GM12878 (cell line): ENCODE measurements at regions not wholly inside any gene's neighbourhood (a gene's known extent, or its start where the extent isn't known, plus 50 kb on each side); places are given as distances from the start of the nearest gene placed in this dataset.

ENCODE experiments used
- ATAC-seq: fragments of 200-7000 bp; cut with Tn5 transposase; 3 replicates; pipeline ENCODE4 v1.9.1; 2020; ENCODE audit warnings: mild to moderate bottlenecking, moderate library complexity
- BruUV-seq: library from RNA; stranded (reverse); fragments of 400-500 nt; replicated peaks from 2 replicates; lab custom pipeline; 2021; lab: Mats Ljungman, UMichigan
- CTCF ChIA-PET: fragments of 300-600 bp; sonication (Branson Sonifier 250); formaldehyde crosslinking; extraction: SDS; loops from one replicate; lab custom pipeline; 2021; ENCODE audit warnings: inconsistent platforms; lab: Yijun Ruan, JAX
- POLR2A ChIA-PET: fragments of 350-600 bp; formaldehyde crosslinking; extraction: SDS; loops from one replicate; lab custom pipeline; 2021; ENCODE audit warnings: inconsistent platforms; lab: Charles Lee
- RAD21 ChIA-PET: fragments of 300-600 bp; sonication (Branson Sonifier 250); formaldehyde crosslinking; loops from one replicate; lab custom pipeline; 2023; ENCODE audit warnings: antibody characterized with exemption; ENCODE audit not compliant: unreplicated experiment; lab: Charles Lee
- SMC1A ChIA-PET: fragments of 300-600 bp; sonication (Branson Sonifier 250); formaldehyde crosslinking; loops from one replicate; lab custom pipeline; 2023; ENCODE audit not compliant: unreplicated experiment, uncharacterized antibody; lab: Charles Lee
- DNase-seq: peaks from one replicate; pipeline ENCODE4 v3.0.0-alpha.2; 2011; ENCODE audit warnings: low read depth, low spot score
- FAIRE-seq: peaks from 3 replicates; lab custom pipeline; 2011; peaks lifted over from hg19 to GRCh38; lab: Jason Lieb, UNC
- H2AFZ ChIP-seq: 2 replicates; pipeline ENCODE4 v1.6.0; 2011; ENCODE audit warnings: low read depth, low read length, control low read depth; ENCODE audit not compliant: control insufficient read depth
- H3K27ac ChIP-seq: 2 replicates; pipeline ENCODE4 v1.5.1; 2011; ENCODE audit warnings: control low read depth; ENCODE audit not compliant: control insufficient read depth, insufficient read depth
- H3K27me3 ChIP-seq, 2 experiments: replicated peaks in 1 of 2; 2 replicates each; pipeline versions ENCODE4 v1.6.0 to v1.6.1; 2011; ENCODE audit warnings: low read length in 1 of 2; ENCODE audit not compliant: control insufficient read depth in 2 of 2, insufficient read depth in 2 of 2
- H3K36me3 ChIP-seq, 2 experiments: 2 replicates each; pipeline ENCODE4 v1.5.1; 2011; ENCODE audit warnings: low read length in 1 of 2; ENCODE audit not compliant: control insufficient read depth in 2 of 2, insufficient read depth in 2 of 2
- H3K4me1 ChIP-seq: 2 replicates; pipeline ENCODE4 v1.6.1; 2011; ENCODE audit warnings: mild to moderate bottlenecking, low read length, moderate library complexity, mixed read lengths; ENCODE audit not compliant: control insufficient read depth, insufficient read depth
- H3K4me2 ChIP-seq: 2 replicates; pipeline ENCODE4 v1.6.0; 2011; ENCODE audit warnings: control low read depth; ENCODE audit not compliant: control insufficient read depth, insufficient read depth
- H3K4me3 ChIP-seq: fragments of 200-600 bp; sonication (generic); 2 replicates; pipeline ENCODE4 v1.5.1; 2016
- H3K79me2 ChIP-seq: 2 replicates; pipeline ENCODE4 v1.6.0; 2011; ENCODE audit warnings: low read length; ENCODE audit not compliant: control insufficient read depth, insufficient read depth
- H3K9ac ChIP-seq: 2 replicates; pipeline ENCODE4 v1.8.0; 2011; ENCODE audit warnings: low read length, control low read depth, mixed read lengths; ENCODE audit not compliant: control insufficient read depth, insufficient read depth
- H3K9me3 ChIP-seq: replicated peaks from 3 replicates; pipeline ENCODE4 v1.5.1; 2011; ENCODE audit warnings: mild to moderate bottlenecking, low read length; ENCODE audit not compliant: control insufficient read depth, insufficient read depth
- H4K20me1 ChIP-seq: 2 replicates; pipeline ENCODE4 v1.6.0; 2011; ENCODE audit not compliant: control insufficient read depth, insufficient read depth
- CBX3 ChIP-seq: fragments of 200-600 bp; sonication (generic); IDR thresholded peaks from 2 replicates; pipeline ENCODE4 v1.6.1; 2016; ENCODE audit warnings: low read depth, borderline replicate concordance
- MYC ChIP-seq: IDR thresholded peaks from 2 replicates; pipeline ENCODE4 v1.6.1; 2011; ENCODE audit warnings: mild to moderate bottlenecking, low read length, moderate library complexity, inconsistent platforms; ENCODE audit not compliant: insufficient read depth, insufficient replicate concordance, insufficient read length, severe bottlenecking
- NBN ChIP-seq: fragments of 450-650 bp; IDR thresholded peaks from 2 replicates; pipeline ENCODE4 v1.6.1; 2016
- NFIC ChIP-seq: IDR thresholded peaks from 2 replicates; pipeline ENCODE4 v1.6.1; 2012; ENCODE audit warnings: low read depth, mild to moderate bottlenecking, inconsistent platforms, low read length, moderate library complexity
- ZBTB11 ChIP-seq: fragments of 450-650 bp; formaldehyde crosslinking; IDR thresholded peaks from 2 replicates; pipeline ENCODE4 v1.5.0; 2022; ENCODE audit warnings: mild to moderate bottlenecking, missing genetic modification characterization
- ZNF384 ChIP-seq: IDR thresholded peaks from 2 replicates; pipeline ENCODE4 v1.6.1; 2012; ENCODE audit warnings: low read depth, mild to moderate bottlenecking, low read length, improper control_type of control experiment, borderline replicate concordance
- WGBS: methylation state at CpG from one replicate; pipeline ENCODE4 v1.1.6; 2016; ENCODE audit warnings: low lambda C conversion rate; ENCODE audit not compliant: insufficient replicate concordance, insufficient coverage; ENCODE audit errors: missing lambda C conversion rate; 5-methylcytosine and 5-hydroxymethylcytosine counted together
- in situ Hi-C: fragments of 300-500 bp; cut with MboI; formaldehyde crosslinking; loops from 9 replicates; pipeline ENCODE4 v1.14.3; 2018; ENCODE audit warnings: mixed read lengths
- intact Hi-C: fragments of 100-400 bp; cut with micrococcal nuclease; formaldehyde crosslinking; loops from one replicate; pipeline ENCODE4 v1.14.2; 2022; ENCODE audit not compliant: unreplicated experiment
- TF ChIP-seq, protein P1 (sequence below): fragments of 150-350 bp; IDR thresholded peaks from 2 replicates; pipeline ENCODE4 v1.6.1; 2016; ENCODE audit warnings: low read depth, low read length

DNA sequence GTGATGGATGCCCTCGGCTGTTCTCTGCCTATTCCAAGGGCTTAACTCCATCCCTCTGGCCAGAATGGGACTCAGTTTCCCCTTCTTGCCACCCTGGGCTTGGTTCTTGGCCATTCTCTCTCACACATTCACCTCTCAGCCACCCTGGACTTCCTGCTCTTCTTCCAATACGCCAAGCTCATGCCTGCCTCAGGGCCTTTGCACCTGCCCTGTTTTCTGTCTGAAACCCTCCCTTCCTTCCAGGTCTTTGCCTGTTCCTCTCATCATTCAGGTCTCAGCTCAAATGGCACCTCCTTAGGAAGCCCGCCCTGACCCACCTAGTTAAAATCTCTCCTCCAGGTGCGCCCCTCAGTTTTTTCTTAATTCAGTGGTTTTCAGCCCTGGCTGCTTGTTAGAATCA is 76.6 kb upstream of the TP53I11 start (continued):
- no peak for TF ChIP-seq MYC
- no peak for TF ChIP-seq NFIC
- no peak for TF ChIP-seq ZNF384
- TF ChIP-seq, protein P1, sequence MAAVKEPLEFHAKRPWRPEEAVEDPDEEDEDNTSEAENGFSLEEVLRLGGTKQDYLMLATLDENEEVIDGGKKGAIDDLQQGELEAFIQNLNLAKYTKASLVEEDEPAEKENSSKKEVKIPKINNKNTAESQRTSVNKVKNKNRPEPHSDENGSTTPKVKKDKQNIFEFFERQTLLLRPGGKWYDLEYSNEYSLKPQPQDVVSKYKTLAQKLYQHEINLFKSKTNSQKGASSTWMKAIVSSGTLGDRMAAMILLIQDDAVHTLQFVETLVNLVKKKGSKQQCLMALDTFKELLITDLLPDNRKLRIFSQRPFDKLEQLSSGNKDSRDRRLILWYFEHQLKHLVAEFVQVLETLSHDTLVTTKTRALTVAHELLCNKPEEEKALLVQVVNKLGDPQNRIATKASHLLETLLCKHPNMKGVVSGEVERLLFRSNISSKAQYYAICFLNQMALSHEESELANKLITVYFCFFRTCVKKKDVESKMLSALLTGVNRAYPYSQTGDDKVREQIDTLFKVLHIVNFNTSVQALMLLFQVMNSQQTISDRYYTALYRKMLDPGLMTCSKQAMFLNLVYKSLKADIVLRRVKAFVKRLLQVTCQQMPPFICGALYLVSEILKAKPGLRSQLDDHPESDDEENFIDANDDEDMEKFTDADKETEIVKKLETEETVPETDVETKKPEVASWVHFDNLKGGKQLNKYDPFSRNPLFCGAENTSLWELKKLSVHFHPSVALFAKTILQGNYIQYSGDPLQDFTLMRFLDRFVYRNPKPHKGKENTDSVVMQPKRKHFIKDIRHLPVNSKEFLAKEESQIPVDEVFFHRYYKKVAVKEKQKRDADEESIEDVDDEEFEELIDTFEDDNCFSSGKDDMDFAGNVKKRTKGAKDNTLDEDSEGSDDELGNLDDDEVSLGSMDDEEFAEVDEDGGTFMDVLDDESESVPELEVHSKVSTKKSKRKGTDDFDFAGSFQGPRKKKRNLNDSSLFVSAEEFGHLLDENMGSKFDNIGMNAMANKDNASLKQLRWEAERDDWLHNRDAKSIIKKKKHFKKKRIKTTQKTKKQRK: no peak
- TF ChIP-seq NBN: no peak

GRCh38 chr11:45028911-45029682 is 78.4 kb upstream of the TP53I11 start:
- ChIA-PET CTCF (no interaction called here), RAD21 (no interaction called here), POLR2A (no interaction called here), SMC1A (no interaction called here)
- TF ChIP-seq CBX3 (no peak), ZBTB11 (CRISPR knock-in tag) (no peak)
- no peaks in the 10 kb centered on the region for H4K20me1 ChIP-seq
- peaks cover 0 to 1% of the 10 kb centered on the region in 2 experiments; a peak in 1 of 4 replicates for H3K27me3 ChIP-seq
- H3K4me1 ChIP-seq: peaks cover 13% of the 10 kb centered on the region
- H3K79me2 ChIP-seq: no peaks in the 10 kb centered on the region
- H3K4me3 ChIP-seq: no peak overlapping the region
- DNase-seq: no peak
- H2AFZ ChIP-seq: no peak overlapping the region
- intact Hi-C loops: no loop called here
- H3K4me2 ChIP-seq: no peak overlapping the region
- in situ Hi-C loops: no loop called here
- no peaks in the 10 kb centered on the region for H3K36me3 ChIP-seq
- peaks cover 2% of the 10 kb centered on the region; the same call in 2 of the 3 replicates for H3K9me3 ChIP-seq
- no peak overlapping the region for H3K9ac ChIP-seq
- WGBS: 16% methylated on average over 13 of the region's 13 CpGs
- ATAC-seq: no peak
- FAIRE-seq: no peak
- H3K27ac ChIP-seq: no peak overlapping the region
- no TSS peak for BruUV-seq
